Hematopoietic multipotent progenitor cell treated with erythropoietin and hydrocortisone succinate and interleukin-3 and kit ligand, for 8 days (in vitro differentiated cells): ENCODE measurements at regions not wholly inside any gene's neighbourhood (a gene's known extent, or its start where the extent isn't known, plus 50 kb on each side); places are given as distances from the start of the nearest gene placed in this dataset.

ENCODE experiments used
- DNase-seq: peaks from one replicate; pipeline ENCODE4 v3.0.0-alpha.2; 2015

GRCh38 chr3:111244760-111245159 lies 173.1 kb downstream of the NECTIN3 start:
- no peak for DNase-seq

GRCh38 chr3:111246967-111247760 lies 175.5 kb downstream of the NECTIN3 start:
- no peak for DNase-seq

- no peak for DNase-seq
Measured at GRCh38 chr3:111248406-111248805, 176.8 kb downstream of the NECTIN3 start.

- no peak for DNase-seq
Measured at GRCh38 chr3:111249421-111249820, 177.8 kb downstream of the NECTIN3 start.

GRCh38 chr3:111252779-111253178 lies 181.2 kb downstream of the NECTIN3 start:
- DNase-seq: no peak

GRCh38 chr3:111253733-111254132 lies 182.1 kb downstream of the NECTIN3 start:
- DNase-seq: no peak

- no peak for DNase-seq
Measured at GRCh38 chr3:111260878-111261277, 189.3 kb downstream of the NECTIN3 start.

GRCh38 chr3:111269777-111270176 lies 198.2 kb downstream of the NECTIN3 start:
- no peak for DNase-seq

GRCh38 chr3:111277226-111277625 lies 205.6 kb downstream of the NECTIN3 start:
- DNase-seq: peak; percentile 4

GRCh38 chr3:111278959-111279358 lies 207.3 kb downstream of the NECTIN3 start:
- no peak for DNase-seq

- no peak for DNase-seq
Measured at GRCh38 chr3:111282024-111282423, 210.4 kb downstream of the NECTIN3 start.

GRCh38 chr3:111283165-111283564 lies 211.5 kb downstream of the NECTIN3 start:
- no peak for DNase-seq

- no peak for DNase-seq
Measured at GRCh38 chr3:111284503-111285183, 213.0 kb downstream of the NECTIN3 start.

- no peak for DNase-seq
Measured at GRCh38 chr3:111285184-111285538, 213.5 kb downstream of the NECTIN3 start.

- no peak for DNase-seq
Measured at GRCh38 chr3:111285694-111286093, 214.1 kb downstream of the NECTIN3 start.

- DNase-seq: no peak
Measured at GRCh38 chr3:111286746-111287145, 215.1 kb downstream of the NECTIN3 start.

GRCh38 chr3:111292117-111292516 lies 220.5 kb downstream of the NECTIN3 start:
- DNase-seq: no peak

GRCh38 chr3:111299192-111299615 lies 227.6 kb downstream of the NECTIN3 start:
- no peak for DNase-seq

- no peak for DNase-seq
Measured at GRCh38 chr3:111301238-111301798, 229.7 kb downstream of the NECTIN3 start.

- no peak for DNase-seq
Measured at GRCh38 chr3:111302063-111302462, 230.4 kb downstream of the NECTIN3 start.

GRCh38 chr3:111303760-111304159 lies 232.1 kb downstream of the NECTIN3 start:
- DNase-seq: no peak

- no peak for DNase-seq
Measured at GRCh38 chr3:111307676-111308075, 234.3 kb upstream of the CD96 start.

GRCh38 chr3:111311126-111311525 lies 230.9 kb upstream of the CD96 start:
- DNase-seq: peak; percentile 11

GRCh38 chr3:111311709-111312235 lies 230.2 kb upstream of the CD96 start:
- DNase-seq: peak; percentile 66
